A204.1 (cell line): ENCODE measurements at regions not wholly inside any gene's neighbourhood (a gene's known extent, or its start where the extent isn't known, plus 50 kb on each side); places are given as distances from the start of the nearest gene placed in this dataset.

Experiments used
- FAIRE-seq: peaks from 2 replicates; lab custom pipeline; 2012; peaks lifted over from hg19 to GRCh38; lab: Jason Lieb, UNC

DNA sequence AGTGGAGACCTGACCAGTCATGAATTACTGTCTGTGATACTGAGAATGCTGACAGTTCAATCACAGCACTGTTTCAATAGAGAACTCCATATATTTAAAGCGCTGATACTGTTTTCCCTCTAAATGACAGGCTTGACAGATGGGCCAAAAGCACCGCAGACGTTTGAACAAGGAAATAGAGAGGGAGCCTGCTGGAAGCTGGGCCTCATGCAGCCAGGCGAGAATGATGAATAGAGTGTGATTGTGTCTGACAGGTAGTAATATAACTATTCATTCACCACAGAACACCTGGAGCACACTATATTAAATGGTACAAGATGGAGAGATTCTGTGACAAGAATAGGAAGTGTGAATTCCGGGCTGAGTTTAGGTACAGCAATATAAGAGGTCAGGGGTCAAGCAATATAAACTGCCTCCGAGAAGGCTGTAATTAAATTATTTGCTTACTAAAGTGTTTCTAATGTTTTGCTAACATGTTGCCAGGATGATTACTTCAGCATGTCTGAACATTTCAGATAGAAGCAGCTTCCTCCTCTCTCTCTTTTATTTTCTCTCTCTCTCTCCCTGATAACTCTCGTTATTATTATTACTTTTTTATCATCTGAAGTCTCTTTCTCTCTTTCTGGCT is 297.7 kb downstream of the CSNK1G3 start:
- no peak for FAIRE-seq

DNA sequence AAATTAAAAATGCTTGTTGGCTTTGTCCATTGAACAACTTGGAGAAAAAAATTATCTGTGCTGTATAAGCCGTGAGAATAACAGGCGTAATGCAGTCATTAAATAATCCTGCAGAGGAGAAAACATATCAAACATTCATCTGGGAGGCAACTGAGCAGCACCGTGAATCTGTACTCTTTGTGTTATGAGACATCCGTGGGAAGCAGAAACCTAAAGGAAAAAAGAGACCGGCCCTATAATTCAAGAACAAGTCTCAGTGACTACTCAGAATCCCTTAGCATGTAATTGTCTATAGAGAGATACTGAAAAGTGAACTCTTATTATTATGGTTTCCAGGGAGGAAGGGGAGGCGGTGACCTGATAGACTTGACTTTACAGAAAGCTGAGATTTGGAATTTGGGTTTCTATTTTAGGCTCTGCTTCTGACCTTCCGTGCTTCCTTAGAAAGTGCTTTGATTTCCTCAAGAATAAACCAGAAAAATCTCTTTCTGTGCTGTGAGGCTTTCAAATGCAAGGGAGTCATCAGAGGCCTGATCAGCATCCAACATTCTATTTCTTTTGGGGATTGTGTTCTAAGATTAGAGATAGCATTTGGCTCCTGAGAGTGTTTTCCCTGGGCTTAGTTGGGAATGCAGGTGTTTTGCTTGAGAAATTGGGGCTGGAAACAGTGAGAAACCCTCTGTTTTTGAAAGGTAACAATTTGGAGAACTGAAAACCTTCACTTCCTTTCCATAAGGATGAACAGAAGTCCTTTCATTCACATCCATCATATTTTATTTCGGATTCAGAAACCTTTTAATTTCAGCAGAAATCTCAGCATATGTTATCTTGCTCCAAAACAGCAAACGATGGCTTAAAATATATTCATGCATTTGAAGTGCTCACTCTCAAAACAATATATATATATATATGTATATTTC is 296.7 kb downstream of the CSNK1G3 start:
- no peak for FAIRE-seq

DNA sequence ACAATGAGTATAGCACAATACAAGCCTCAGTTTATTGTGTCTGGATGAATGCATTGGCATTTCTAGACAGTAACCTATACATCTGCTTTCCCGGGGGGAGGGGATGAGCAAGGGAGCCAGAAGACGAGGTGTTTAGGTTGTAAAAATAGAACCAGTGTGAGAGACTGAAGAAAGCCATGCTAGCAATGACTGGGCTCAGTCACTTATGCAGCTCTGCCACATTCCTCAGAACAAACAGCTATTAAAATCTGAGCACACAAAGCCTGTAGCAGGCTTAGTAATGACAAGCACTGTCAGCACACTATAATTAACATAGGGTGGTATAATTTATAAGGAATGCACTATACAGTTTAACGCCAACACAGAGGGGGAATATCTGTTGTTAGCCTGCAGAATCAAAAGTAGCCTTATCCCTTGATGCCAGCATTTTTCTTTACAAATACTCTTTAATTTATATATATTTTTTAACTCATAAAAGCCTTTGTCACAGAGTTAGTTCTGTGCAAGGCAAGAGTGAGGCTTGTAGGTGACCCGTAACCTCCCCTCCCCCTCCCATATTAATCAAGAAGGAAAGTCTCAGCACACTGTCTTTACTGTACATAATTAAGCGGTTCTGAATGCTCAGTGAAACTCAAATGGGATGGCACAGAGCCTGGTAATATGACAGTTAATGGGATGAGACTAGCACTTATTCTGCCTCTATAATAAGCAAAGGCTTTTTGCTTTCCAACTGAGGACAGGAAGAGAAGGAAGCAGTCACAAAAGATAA is 295.4 kb downstream of the CSNK1G3 start:
- no peak for FAIRE-seq

DNA sequence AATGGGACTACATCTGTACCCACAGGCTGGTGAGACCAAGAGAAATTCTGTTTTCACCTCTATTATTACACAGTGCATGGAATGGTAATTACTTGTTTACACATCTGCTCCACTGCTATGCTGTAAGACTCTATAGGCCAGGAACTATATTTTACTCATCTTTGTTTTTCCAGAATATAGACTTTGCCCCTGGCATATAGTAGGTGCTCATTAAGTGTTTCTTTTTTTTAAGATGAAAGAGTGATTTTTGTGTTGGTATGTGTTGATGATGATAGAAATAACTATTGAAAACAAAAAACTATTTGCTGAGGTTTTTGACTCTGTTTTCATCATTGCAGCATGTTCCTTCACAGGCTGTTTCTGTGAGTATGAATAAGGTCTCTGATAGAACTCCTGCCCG is 294.7 kb downstream of the CSNK1G3 start:
- FAIRE-seq = no peak

DNA sequence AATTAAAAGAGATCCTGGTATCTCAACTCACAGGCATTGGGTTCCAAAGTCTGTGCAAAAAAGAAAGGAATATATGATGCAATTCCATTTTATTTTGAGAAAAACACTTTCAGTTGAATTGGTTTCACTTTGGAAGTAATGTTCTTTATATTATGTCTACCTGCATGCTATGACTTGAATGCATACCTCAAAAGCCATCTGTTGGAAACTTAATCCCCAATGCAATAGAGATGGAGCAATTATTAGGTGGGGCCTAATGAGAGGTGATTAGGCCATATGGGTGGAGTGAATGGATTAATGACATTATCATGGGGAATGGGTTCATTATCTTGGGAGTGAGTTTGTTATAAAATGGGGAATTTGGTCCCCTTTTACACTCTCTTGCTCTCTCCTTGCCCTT is 293.3 kb downstream of the CSNK1G3 start:
- no peak for FAIRE-seq

DNA sequence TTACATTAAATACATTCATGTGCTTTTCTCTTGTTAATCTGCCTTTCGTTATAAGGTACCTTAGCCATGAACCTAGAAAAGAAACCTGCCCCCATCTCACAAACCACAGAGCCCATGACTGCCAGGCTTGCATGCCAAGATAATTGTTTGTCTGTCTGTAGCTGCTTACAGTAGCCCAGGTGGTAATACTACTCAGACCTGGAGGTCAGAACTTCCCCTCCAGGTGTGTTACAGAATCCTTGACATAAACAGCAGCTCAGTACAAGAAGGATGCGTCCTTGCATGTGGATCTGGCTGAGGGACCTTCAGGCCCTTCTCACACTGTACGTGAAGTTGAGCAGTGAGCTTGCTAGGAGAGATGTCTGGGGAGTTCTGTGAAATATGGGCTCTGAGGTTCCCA is 291.4 kb downstream of the CSNK1G3 start:
- no peak for FAIRE-seq

DNA sequence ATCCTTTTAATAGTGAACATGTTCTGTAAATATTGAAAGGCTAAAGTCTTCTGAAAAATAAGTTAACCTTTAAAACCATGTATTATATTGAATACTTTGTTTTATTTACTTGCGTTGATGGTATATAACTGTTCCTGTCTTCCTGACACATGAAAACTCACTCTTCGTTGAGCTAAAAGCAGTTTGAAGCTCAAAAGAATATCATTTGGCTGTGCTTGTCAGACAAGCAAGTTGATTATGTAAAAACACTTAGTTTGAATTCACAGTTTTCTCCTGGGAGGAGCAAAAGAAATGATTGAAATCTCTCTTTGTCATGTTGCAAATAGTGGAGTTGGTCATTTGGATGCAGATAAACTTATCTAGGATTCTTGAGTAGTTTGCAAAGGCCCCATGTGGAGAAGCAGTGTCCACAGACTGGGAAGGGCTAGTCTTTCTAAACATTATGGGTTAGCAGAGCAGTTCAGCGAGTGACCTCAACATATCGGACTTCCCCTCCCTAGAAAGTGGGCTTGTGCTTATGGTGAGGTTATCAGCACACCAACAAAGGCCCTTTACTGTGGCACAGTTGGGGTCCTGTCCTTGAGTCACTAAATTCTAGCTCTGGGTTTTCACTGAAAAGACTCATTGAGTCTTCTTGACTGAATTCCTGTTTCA is 290.4 kb downstream of the CSNK1G3 start:
- FAIRE-seq = no peak

DNA sequence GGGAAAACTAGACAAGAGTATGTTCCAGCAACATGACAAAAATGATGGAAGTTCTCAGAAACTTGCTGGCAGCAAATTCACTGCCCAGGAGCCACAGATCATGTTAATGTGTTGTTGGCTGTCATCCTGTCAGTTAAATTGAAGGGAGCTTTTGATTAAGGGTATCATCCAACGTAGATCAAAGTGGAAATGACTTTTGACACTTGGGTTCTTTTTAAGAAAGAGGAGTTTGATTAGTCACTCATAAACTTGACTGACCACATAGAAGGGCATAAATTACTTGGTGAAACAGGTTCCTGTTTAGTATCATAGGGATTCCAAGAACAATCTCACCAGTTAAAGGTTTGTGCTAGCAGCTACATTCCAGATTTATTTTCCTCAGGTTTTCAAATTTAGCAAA is 288.7 kb downstream of the CSNK1G3 start:
- FAIRE-seq = no peak

DNA sequence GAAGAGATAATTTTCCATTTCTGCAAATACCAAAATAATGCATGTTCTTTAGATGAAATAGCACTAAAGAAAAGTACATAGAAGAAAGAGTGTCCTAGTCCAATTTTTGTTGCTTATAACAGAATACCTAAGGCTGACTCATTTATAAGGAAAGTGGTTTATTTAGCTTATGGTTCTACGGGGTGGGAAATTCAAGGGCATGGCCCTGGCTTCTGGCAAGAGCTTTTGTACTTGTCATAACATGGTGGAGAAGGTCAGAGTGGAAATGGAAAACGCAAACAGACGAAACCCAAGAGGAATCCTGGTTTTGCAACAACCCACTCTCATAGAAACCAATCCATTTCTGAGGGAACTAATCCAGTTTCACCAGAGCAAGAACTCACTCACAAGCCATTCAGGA is 283.7 kb downstream of the CSNK1G3 start:
- no peak for FAIRE-seq

DNA sequence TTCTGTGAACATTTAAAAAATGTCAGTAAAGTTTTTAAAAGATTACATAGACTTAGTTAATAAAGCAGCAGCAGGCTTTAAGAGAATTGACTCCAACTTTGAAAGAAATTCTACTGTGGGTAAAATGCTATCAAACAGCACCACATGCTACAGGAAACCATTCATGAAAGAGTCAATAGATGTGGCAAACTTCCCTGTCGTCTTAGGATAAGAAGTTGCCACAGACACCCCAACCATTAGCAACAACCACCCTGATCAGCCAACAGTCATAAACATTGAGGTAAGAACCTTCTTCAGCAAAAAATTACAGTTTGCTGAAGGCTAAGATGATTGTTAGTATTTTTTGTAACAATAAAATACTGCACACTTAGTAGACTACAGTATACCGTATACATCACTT is 278.2 kb downstream of the CSNK1G3 start:
- FAIRE-seq = no peak

DNA sequence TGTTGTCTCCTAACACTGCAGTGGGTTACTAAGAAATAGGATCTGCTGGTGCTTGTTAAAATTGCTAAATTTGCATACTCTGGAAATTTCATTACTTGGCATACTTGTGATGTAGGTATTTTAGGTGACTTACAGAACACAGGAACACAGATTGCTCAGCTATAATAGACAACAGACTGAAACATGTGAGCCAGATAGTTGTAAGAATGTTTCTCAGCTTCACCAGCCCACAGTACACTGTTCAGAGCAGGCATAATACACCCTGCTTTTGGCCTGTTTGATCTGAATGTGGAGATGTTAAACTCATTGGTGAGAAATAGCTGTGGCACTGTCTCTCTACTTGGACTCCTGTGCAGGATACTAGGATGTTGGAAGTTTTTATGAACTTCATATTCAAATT is 275.7 kb downstream of the CSNK1G3 start:
- no peak for FAIRE-seq

DNA sequence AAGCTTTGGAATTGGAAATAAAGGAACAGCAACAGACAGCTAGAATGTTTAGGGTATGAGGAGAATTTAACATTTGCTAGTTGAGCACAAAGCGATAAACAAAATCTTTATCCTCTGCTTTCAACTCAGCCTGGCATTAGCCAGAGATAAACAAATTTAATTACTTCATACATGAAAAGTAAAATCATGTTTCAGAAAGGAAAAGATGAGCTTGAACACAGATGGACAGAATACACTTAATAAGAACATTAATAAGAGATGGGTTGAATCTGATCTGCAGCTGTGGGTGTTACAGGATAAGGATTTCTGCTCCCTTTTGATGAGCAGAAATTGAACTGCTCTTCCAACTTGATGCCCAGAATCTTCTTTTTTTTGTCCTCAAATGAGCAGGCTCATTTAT is 275.2 kb downstream of the CSNK1G3 start:
- no peak for FAIRE-seq

DNA sequence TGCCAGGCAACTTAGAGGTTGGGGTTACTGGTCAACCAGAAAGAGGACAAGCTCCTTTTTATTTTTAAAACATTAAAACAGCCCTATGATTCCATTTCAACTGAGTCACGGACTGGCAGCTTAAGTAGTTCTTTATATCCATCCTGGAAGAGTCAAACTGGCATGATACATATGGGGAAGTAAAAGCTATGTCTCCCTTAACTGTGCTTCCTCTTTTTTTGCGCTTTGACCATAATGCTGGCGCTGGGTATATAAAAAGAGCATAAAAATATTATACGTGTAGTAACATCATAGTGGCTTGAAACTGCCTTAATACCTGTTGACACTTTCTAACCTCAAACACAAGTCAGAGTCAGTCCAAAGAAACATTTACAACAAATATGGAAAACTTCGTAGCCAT is 274.4 kb downstream of the CSNK1G3 start:
- no peak for FAIRE-seq

DNA sequence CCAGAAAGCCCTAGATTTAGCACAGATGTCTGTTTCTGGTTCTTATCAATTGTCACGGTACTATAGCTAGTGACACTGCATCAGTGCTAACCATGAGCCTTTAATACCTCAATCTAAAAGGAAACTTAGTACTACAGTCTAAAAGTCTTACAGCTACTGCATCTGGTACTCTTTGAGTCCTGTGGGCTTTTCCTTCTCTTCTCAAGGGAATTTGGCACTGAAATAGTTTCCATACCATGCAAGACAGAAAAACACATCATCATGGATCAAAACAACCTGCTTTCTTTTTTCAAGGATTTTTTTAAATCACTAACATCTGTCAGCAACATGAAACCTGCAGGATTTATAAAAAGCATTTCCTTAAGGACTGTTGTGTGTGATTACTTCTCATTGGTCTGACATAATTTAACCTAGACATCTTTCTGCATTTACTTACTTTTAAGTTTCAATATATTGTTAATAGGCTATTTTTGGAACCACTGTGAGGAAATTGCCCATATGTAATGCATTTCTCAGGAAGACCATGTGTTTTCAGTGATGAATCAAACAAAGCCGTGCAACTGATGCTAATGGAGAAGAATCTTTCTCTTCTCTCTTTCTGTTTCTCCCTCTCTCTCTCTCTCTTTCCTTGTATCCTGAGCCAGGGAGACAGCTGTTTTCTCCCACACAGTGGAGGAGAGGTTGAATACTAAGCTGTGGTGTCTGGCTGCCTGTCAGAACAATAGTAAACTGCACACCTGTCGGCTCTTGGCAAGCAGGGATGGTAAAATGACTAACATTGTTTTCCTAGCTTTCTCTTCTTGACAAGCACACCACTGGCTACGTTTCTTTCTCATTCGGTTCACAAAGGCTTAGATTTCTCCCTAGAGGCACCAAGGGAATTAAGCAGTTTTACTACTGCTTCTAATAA is 273.4 kb downstream of the CSNK1G3 start:
- no peak for FAIRE-seq

DNA sequence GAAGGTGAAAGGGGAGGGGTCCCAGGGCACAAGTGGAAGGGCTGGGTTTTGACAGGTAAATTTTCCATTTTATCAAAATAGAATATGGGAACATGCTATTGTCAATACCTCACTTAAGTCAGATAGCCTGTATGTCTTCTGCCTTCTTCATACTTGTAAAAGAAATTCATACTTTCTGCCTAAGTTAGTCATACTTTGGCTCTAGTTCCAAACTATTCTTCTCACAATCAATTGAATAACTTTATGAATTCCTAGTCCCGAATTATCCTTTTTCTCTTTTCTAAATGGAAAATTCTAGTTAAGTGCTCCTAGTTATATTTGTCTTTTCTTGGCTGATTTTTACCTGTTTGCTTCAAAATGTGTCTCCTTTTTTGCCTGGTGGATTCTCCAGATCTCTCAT is 271.4 kb downstream of the CSNK1G3 start:
- FAIRE-seq = no peak

DNA sequence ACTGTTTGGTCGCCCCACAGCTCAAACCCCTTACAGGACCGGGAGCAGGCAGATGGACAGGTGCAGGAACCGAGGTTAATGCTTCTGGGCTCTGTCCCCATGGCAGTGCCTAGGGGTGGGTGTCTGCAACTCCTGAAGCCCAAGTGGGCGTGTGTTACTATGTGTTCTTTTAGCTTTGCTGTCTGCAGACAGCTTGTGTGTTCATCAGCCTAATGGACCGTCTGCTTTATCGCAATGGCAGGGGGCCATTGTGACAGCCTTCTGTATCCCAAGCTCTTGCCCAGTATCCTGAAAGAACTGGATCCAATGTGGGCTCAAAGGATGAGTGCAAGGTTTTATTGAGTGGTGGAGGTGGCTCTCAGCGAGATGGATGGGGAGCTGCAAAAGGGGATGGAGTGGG is 266.7 kb downstream of the CSNK1G3 start:
- FAIRE-seq = no peak

DNA sequence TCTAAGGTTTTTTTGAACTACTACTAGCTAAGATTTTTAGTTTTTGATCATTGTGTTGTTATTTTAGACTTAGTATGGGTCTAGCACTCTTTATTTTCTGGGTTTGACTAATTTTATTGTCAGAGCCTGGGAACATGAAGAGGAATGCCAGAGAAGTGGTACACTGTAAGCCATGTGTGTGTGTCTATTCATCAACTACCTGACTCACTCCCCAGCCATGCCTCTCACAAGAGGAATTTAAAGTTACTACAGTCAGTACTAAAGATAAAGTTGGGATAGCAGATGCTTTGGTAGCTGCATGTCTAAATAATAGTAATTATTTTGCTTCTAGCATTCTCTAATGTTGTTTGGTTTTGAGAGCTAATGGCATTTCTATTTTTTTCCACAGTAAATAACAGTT is 264.8 kb downstream of the CSNK1G3 start:
- no peak for FAIRE-seq

DNA sequence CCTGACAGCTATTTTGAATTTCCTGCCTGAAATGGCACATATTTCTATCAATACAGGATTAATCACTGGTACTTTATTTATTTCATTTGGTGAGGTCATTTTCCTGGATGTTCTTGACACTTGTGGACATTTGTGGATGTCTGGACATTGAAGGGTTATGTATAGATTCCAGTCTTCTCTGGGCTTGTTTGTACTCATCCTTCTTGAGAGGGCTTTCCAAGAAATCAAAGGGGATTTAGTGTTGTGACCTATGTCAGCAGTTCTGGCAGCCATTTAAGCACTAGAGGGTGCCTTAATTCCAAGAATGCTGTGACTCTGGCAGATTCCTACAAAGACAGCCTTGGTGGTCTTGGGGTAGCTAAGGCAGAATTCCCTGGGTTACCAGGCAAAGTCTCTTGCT is 259.7 kb downstream of the CSNK1G3 start:
- no peak for FAIRE-seq

DNA sequence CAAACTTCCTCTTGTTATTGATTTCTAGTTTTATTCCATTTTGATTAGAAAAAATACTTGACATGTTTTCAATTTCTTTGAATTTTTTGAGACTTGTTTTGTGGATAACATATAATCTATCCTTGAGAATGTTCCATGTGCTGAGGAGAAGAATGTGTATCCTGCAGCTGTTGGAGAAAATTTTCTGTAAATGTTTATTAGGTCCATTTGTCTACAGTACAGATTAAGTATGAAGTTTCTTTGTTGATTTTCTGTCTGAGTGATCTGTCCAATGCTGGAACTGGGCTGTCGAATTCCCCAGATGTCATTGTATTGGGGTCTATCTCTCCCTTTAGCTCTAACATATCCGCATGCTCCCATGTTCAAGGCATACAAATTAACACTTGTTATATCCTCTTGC is 251.2 kb downstream of the CSNK1G3 start:
- no peak for FAIRE-seq

DNA sequence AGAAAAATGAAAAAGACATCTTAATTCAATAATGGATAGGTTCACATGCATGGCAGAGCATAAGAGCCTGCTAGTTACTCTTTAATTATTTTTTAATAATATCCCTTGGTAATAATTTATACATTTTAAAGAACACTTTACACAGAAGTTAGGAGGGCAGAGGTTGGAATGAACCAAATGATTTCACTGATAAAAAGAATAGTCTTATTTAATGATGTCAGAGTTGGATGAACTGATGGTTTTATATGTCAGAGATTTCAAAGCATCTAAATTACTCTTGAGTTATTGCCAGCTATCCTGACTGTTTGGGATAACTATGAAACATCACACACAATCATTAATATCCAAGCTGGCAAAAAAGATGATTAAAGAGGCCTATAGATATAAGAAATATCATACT is 244.8 kb downstream of the CSNK1G3 start:
- FAIRE-seq = no peak

DNA sequence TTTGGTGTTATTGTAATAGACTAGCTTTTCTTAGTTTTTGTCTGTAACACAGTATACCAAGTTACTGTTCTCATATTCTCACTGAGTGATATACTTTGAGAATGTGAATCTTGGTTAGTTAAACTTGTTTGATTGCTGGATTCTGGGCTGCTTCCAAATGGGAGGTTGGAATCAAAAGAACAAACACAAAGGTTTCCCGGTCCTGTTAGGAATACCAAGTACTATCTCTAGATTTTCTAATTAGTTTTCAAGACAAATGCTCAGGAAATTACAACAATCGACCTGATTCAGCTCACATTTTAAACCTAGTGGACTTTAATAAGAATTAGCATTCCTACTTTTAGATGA is 244.3 kb downstream of the CSNK1G3 start:
- no peak for FAIRE-seq
